SK-N-SH (cell line): ENCODE measurements at regions not wholly inside any gene's neighbourhood (a gene's known extent, or its start where the extent isn't known, plus 50 kb on each side); places are given as distances from the start of the nearest gene placed in this dataset.

Source experiments
- CTCF ChIA-PET: fragments of 300-600, 350-600 bp; formaldehyde crosslinking; extraction: SDS; loops from one replicate; lab custom pipeline; 2021; lab: Yijun Ruan, JAX
- POLR2A ChIA-PET: fragments of 350-600 bp; sonication (Branson Sonifier 250); formaldehyde crosslinking; extraction: SDS; loops from one replicate; lab custom pipeline; 2020; ENCODE audit warnings: antibody characterized with exemption, inconsistent platforms; lab: Yijun Ruan, JAX
- DNase-seq: peaks from one replicate; pipeline ENCODE4 v3.0.0; 2012
- H2AFZ ChIP-seq: fragments of 200-600 bp; sonication (generic); 2 replicates; pipeline ENCODE4 v1.8.1; 2016; ENCODE audit warnings: antibody characterized with exemption, mild to moderate bottlenecking, low read depth
- H3F3A ChIP-seq: fragments of 200-600 bp; sonication (generic); replicated peaks from 2 replicates; pipeline ENCODE3; 2016; ENCODE audit warnings: antibody characterized with exemption, mild to moderate bottlenecking; ENCODE audit not compliant: insufficient read depth
- H3K27ac ChIP-seq, 2 experiments: fragments of 200-500 bp in 1 of 2; fragments of 200-600 bp in 1 of 2; sonication (Bioruptor generic) in 1 of 2; sonication (generic), shearing (Covaris generic) in 1 of 2; 2 replicates each; pipeline versions ENCODE4 v1.5.1 to v1.6.1; 2014 to 2016; ENCODE audit warnings: low read depth in 2 of 2, inconsistent platforms in 1 of 2, low read length in 1 of 2, mild to moderate bottlenecking in 1 of 2, mixed read lengths in 1 of 2
- H3K27me3 ChIP-seq: fragments of 200-600 bp; sonication (generic), shearing (Covaris generic); 2 replicates; pipeline ENCODE4 v1.6.1; 2016; ENCODE audit warnings: mixed run types; ENCODE audit not compliant: insufficient read depth
- H3K36me3 ChIP-seq, 2 experiments: fragments of 200-500 bp in 1 of 2; fragments of 200-600 bp in 1 of 2; sonication (Bioruptor generic) in 1 of 2; sonication (generic) in 1 of 2; replicated peaks in 1 of 2; 2 replicates each; pipeline versions ENCODE3 to v1.5.1; 2014 to 2016; ENCODE audit warnings: low read length in 1 of 2, mild to moderate bottlenecking in 1 of 2; ENCODE audit not compliant: insufficient read depth in 2 of 2, control insufficient read depth in 1 of 2
- H3K4me1 ChIP-seq, 2 experiments: fragments of 200-500 bp in 1 of 2; fragments of 200-600 bp in 1 of 2; sonication (Bioruptor generic) in 1 of 2; sonication (generic), shearing (Covaris generic) in 1 of 2; 2 replicates each; pipeline versions ENCODE4 v1.5.1 to v1.6.1; 2014 to 2016; ENCODE audit warnings: low read depth in 1 of 2, low read length in 1 of 2, mixed run types in 1 of 2; ENCODE audit not compliant: insufficient read depth in 2 of 2, control insufficient read depth in 1 of 2
- H3K4me2 ChIP-seq: fragments of 200-600 bp; sonication (generic), shearing (Covaris generic); 2 replicates; pipeline ENCODE4 v1.6.1; 2017; ENCODE audit warnings: mixed run types
- H3K4me3 ChIP-seq, 2 experiments: fragments of 200-500 bp in 1 of 2; fragments of 200-600 bp in 1 of 2; sonication (Bioruptor generic) in 1 of 2; sonication (generic), shearing (Covaris generic) in 1 of 2; 2 replicates each; pipeline versions ENCODE4 v1.5.1 to v1.8.1; 2014 to 2016; ENCODE audit warnings: low read depth in 2 of 2, inconsistent platforms in 1 of 2, low read length in 1 of 2, mild to moderate bottlenecking in 1 of 2, mixed read lengths in 1 of 2, moderate library complexity in 1 of 2
- H3K79me2 ChIP-seq: fragments of 200-600 bp; sonication (generic); 2 replicates; pipeline ENCODE4 v1.8.1; 2017; ENCODE audit warnings: mild to moderate bottlenecking; ENCODE audit not compliant: insufficient read depth
- H3K9ac ChIP-seq: fragments of 200-600 bp; sonication (generic); 2 replicates; pipeline ENCODE4 v1.6.1; 2017; ENCODE audit warnings: mixed run types
- H3K9me2 ChIP-seq: fragments of 200-600 bp; sonication (generic); 2 replicates; pipeline ENCODE4 v1.6.1; 2017; ENCODE audit warnings: mixed run types
- H3K9me3 ChIP-seq: fragments of 200-600 bp; sonication (generic); 2 replicates; pipeline ENCODE4 v1.6.1; 2017; ENCODE audit warnings: mixed run types, mild to moderate bottlenecking, moderate library complexity
- H4K20me1 ChIP-seq: fragments of 200-600 bp; sonication (generic); 2 replicates; pipeline ENCODE4 v1.6.1; 2017; ENCODE audit warnings: mild to moderate bottlenecking, mixed run types; ENCODE audit not compliant: insufficient read depth
- CHD2 ChIP-seq: fragments of 150-350 bp; IDR thresholded peaks from 2 replicates; pipeline ENCODE4 v1.6.1; 2018; ENCODE audit warnings: low read length; ENCODE audit not compliant: partially characterized antibody
- ELF1 ChIP-seq: IDR thresholded peaks from 2 replicates; pipeline ENCODE4 v1.4.0; 2012
- EP300 ChIP-seq, 2 experiments: IDR thresholded peaks; 2 replicates each; pipeline versions ENCODE4 v1.4.0 to v1.6.1; 2012; ENCODE audit warnings: borderline replicate concordance in 1 of 2, low read depth in 1 of 2, low read length in 1 of 2
- FOSL2 ChIP-seq: IDR thresholded peaks from 2 replicates; pipeline ENCODE4 v1.4.0; 2012; ENCODE audit warnings: low read depth, mild to moderate bottlenecking, moderate library complexity, borderline replicate concordance
- FOXJ3 ChIP-seq: sonication (generic); formaldehyde crosslinking; IDR thresholded peaks from 2 replicates; pipeline ENCODE4 v1.5.1; 2020; ENCODE audit warnings: mild to moderate bottlenecking, missing genetic modification reagents
- FOXM1 ChIP-seq: IDR thresholded peaks from 2 replicates; pipeline ENCODE4 v1.4.0; 2012; ENCODE audit warnings: low read depth, mild to moderate bottlenecking
- GATA2 ChIP-seq: sonication (generic); formaldehyde crosslinking; IDR thresholded peaks from 2 replicates; pipeline ENCODE4 v1.5.0; 2020; ENCODE audit warnings: mild to moderate bottlenecking, missing genetic modification reagents
- POLR2AphosphoS5 ChIP-seq: IDR thresholded peaks from 2 replicates; pipeline ENCODE4 v1.6.1; 2012; ENCODE audit warnings: low read depth, low read length
- RXRA ChIP-seq: IDR thresholded peaks from 2 replicates; pipeline ENCODE4 v1.4.0; 2012; ENCODE audit warnings: low read depth, mild to moderate bottlenecking, borderline replicate concordance
- SIN3A ChIP-seq: IDR thresholded peaks from 2 replicates; pipeline ENCODE4 v1.6.1; 2012; ENCODE audit warnings: low read depth, mild to moderate bottlenecking, low read length, moderate library complexity, borderline replicate concordance
- SMC3 ChIP-seq: IDR thresholded peaks from 2 replicates; pipeline ENCODE4 v1.6.1; 2012; ENCODE audit warnings: low read depth, low read length, improper control_type of control experiment
- TCF12 ChIP-seq: IDR thresholded peaks from 2 replicates; pipeline ENCODE4 v1.4.0; 2012
- YY1 ChIP-seq: IDR thresholded peaks from 2 replicates; pipeline ENCODE4 v1.4.0; 2012; ENCODE audit warnings: low read depth, mild to moderate bottlenecking
- WGBS: methylation state at CpG from one replicate; pipeline ENCODE4 v1.1.6; 2017; ENCODE audit warnings: low lambda C conversion rate; 5-methylcytosine and 5-hydroxymethylcytosine counted together
- TF ChIP-seq, protein P1 (sequence below): IDR thresholded peaks from 2 replicates; pipeline ENCODE4 v1.4.0; 2012; ENCODE audit warnings: low read depth, borderline replicate concordance
- TF ChIP-seq, protein P2 (sequence below): IDR thresholded peaks from 2 replicates; pipeline ENCODE4; 2012
- TF ChIP-seq, protein P3 (sequence below): IDR thresholded peaks from 2 replicates; pipeline ENCODE4 v1.4.0; 2012; ENCODE audit warnings: low read depth, borderline replicate concordance
- TF ChIP-seq, protein P4 (sequence below): IDR thresholded peaks from 2 replicates; pipeline ENCODE4 v1.4.0; 2012; ENCODE audit warnings: low read depth

DNA sequence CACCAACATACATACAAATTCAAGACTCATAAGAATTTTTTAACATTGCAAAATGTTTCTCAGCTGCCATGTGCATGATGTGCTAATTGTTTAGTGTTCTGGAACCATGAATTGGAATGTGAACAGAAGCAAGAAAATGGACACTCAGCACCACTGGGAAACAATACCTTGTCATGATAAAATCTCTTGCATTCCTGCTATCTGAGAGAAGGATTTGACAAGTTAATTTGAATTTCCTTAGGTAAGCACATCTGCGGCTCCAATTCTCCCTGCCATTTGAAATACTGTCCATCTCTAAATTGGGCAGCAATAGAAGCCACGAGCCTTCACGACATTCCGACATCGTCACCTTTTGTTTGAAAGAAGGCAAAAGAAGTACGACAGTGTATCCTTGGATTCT lies 1104.6 kb upstream of the MAP3K7 start:
- Histone ChIP-seq H3K4me2 (no peak overlapping the region), H3K79me2 (no peaks in the 10 kb centered on the region), H3K4me1 (no peaks in the 10 kb centered on the region), H3K9ac (no peak overlapping the region), H3K4me3 (no peak overlapping the region), H4K20me1 (no peaks in the 10 kb centered on the region), H3K27me3 (no peaks in the 10 kb centered on the region), H3K27ac (no peak overlapping the region), H2AFZ (no peak overlapping the region), H3K9me2 (no peaks in the 10 kb centered on the region), H3K36me3 (no peaks in the 10 kb centered on the region), H3K9me3 (no peaks in the 10 kb centered on the region), H3F3A (no peaks in the 10 kb centered on the region)
- ChIA-PET POLR2A (no interaction called here), CTCF (no interaction called here)
- 43% methylated on average over 6 of the region's 6 CpGs for WGBS
- no peak for DNase-seq
- TF ChIP-seq TCF12 (no peak), RXRA (no peak)
- TF ChIP-seq, protein P1, sequence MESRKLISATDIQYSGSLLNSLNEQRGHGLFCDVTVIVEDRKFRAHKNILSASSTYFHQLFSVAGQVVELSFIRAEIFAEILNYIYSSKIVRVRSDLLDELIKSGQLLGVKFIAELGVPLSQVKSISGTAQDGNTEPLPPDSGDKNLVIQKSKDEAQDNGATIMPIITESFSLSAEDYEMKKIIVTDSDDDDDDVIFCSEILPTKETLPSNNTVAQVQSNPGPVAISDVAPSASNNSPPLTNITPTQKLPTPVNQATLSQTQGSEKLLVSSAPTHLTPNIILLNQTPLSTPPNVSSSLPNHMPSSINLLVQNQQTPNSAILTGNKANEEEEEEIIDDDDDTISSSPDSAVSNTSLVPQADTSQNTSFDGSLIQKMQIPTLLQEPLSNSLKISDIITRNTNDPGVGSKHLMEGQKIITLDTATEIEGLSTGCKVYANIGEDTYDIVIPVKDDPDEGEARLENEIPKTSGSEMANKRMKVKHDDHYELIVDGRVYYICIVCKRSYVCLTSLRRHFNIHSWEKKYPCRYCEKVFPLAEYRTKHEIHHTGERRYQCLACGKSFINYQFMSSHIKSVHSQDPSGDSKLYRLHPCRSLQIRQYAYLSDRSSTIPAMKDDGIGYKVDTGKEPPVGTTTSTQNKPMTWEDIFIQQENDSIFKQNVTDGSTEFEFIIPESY = no peak
- TF ChIP-seq, protein P2, sequence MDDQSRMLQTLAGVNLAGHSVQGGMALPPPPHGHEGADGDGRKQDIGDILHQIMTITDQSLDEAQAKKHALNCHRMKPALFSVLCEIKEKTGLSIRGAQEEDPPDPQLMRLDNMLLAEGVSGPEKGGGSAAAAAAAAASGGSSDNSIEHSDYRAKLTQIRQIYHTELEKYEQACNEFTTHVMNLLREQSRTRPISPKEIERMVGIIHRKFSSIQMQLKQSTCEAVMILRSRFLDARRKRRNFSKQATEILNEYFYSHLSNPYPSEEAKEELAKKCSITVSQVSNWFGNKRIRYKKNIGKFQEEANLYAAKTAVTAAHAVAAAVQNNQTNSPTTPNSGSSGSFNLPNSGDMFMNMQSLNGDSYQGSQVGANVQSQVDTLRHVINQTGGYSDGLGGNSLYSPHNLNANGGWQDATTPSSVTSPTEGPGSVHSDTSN = no peak

DNA sequence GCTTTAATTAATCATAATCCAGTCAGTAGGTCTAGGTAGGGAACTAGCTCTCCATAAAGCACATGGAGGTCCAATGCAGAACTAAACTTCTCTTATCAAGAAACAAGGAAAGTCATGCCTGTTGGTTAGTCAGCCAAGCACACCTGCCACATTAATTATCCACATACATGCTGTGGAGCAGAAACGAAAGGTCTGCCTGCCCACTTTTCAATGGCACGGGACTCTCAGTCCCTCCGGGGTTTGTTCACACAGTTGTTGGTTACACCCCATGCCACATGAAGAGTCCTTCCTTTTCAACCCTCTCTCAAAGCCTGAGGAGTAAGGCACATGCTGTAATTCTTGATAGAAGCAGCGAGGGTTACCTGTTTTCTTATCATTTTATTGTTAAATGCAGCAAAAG lies 1096.4 kb upstream of the MAP3K7 start:
- Histone ChIP-seq H3K36me3 (no peaks in the 10 kb centered on the region), H3K9ac (no peak overlapping the region), H3F3A (no peaks in the 10 kb centered on the region), H3K4me2 (no peak overlapping the region), H3K27ac (no peak overlapping the region), H3K9me3 (no peaks in the 10 kb centered on the region), H2AFZ (no peak overlapping the region), H3K4me3 (no peak overlapping the region), H3K79me2 (no peaks in the 10 kb centered on the region), H3K27me3 (no peaks in the 10 kb centered on the region), H4K20me1 (no peaks in the 10 kb centered on the region), H3K9me2 (no peaks in the 10 kb centered on the region), H3K4me1 (no peaks in the 10 kb centered on the region)
- TF ChIP-seq, protein P2 = no peak
- TF ChIP-seq FOSL2 = no peak
- no peak for TF ChIP-seq EP300 (IDR thresholded peaks at IDR 0.05; ENCODE audit: borderline replicate concordance in 1 of 2, low read depth in 1 of 2, low read length in 1 of 2)
- no peak for TF ChIP-seq POLR2AphosphoS5
- no peak for TF ChIP-seq SMC3
- TF ChIP-seq SIN3A = no peak
- TF ChIP-seq RXRA = no peak
- TF ChIP-seq FOXM1 = no peak
- TF ChIP-seq, protein P3, sequence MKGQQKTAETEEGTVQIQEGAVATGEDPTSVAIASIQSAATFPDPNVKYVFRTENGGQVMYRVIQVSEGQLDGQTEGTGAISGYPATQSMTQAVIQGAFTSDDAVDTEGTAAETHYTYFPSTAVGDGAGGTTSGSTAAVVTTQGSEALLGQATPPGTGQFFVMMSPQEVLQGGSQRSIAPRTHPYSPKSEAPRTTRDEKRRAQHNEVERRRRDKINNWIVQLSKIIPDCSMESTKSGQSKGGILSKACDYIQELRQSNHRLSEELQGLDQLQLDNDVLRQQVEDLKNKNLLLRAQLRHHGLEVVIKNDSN = no peak
- TF ChIP-seq FOXJ3 (CRISPR knock-in tag) = no peak
- TF ChIP-seq YY1 = no peak
- TF ChIP-seq, protein P4, sequence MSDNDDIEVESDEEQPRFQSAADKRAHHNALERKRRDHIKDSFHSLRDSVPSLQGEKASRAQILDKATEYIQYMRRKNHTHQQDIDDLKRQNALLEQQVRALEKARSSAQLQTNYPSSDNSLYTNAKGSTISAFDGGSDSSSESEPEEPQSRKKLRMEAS = no peak
- TF ChIP-seq, protein P1 = no peak
- no peak for TF ChIP-seq GATA2
- no peak for TF ChIP-seq TCF12
- no peak for TF ChIP-seq ELF1
- no peak for TF ChIP-seq CHD2
- POLR2A ChIA-PET = no interaction called here
- DNase-seq = no peak
- WGBS = 0% methylated on average over 4 of the region's 4 CpGs
- CTCF ChIA-PET = no interaction called here
